Mesendoderm (in vitro differentiated cells): ENCODE measurements at regions not wholly inside any gene's neighbourhood (a gene's known extent, or its start where the extent isn't known, plus 50 kb on each side); places are given as distances from the start of the nearest gene placed in this dataset.

Source experiments
- DNase-seq: peaks from one replicate; pipeline ENCODE4 v3.0.0; 2013
- H2AK5ac ChIP-seq: 2 replicates; pipeline ENCODE4 v1.6.1; 2013; ENCODE audit warnings: low read length, inconsistent platforms
- H2BK120ac ChIP-seq: 2 replicates; pipeline ENCODE4 v1.6.1; 2013; ENCODE audit warnings: low read depth, mild to moderate bottlenecking, low read length, moderate library complexity, mixed read lengths
- H2BK15ac ChIP-seq: replicated peaks from 2 replicates; pipeline ENCODE4 v1.6.1; 2013; ENCODE audit warnings: low read depth, mild to moderate bottlenecking, moderate library complexity
- H2BK5ac ChIP-seq: 2 replicates; pipeline ENCODE4 v1.6.1; 2013; ENCODE audit warnings: low read length, inconsistent platforms
- H3K18ac ChIP-seq: 2 replicates; pipeline ENCODE4 v1.6.1; 2013; ENCODE audit warnings: mild to moderate bottlenecking, low read length, mixed read lengths
- H3K23ac ChIP-seq: one replicate; pipeline ENCODE4 v1.6.1; 2013; ENCODE audit warnings: low read length
- H3K27ac ChIP-seq: 2 replicates; pipeline ENCODE4 v1.5.1; 2013; ENCODE audit warnings: low read depth, mild to moderate bottlenecking, inconsistent platforms, low read length, moderate library complexity
- H3K27me3 ChIP-seq: 2 replicates; pipeline ENCODE4 v1.6.1; 2013; ENCODE audit warnings: low read length, control low read depth, mild to moderate bottlenecking, inconsistent platforms; ENCODE audit not compliant: insufficient read depth, poor library complexity
- H3K36me3 ChIP-seq: 2 replicates; pipeline ENCODE4 v1.6.1; 2013; ENCODE audit warnings: low read length, inconsistent platforms; ENCODE audit not compliant: control insufficient read depth, insufficient read depth
- H3K4ac ChIP-seq: one replicate; pipeline ENCODE4 v1.6.1; 2013; ENCODE audit warnings: low read depth, mild to moderate bottlenecking, low read length, moderate library complexity
- H3K4me1 ChIP-seq: 2 replicates; pipeline ENCODE4 v1.6.1; 2013; ENCODE audit warnings: low read depth, low read length, inconsistent platforms; ENCODE audit not compliant: control insufficient read depth
- H3K4me2 ChIP-seq: 2 replicates; pipeline ENCODE4 v1.6.1; 2013; ENCODE audit warnings: low read length
- H3K4me3 ChIP-seq: 2 replicates; pipeline ENCODE4 v1.5.1; 2013; ENCODE audit warnings: mild to moderate bottlenecking, low read length
- H3K56ac ChIP-seq: one replicate; pipeline ENCODE4 v1.6.1; 2013; ENCODE audit warnings: low read length
- H3K79me1 ChIP-seq: 2 replicates; pipeline ENCODE4 v1.6.1; 2013; ENCODE audit warnings: low read length, inconsistent platforms
- H3K79me2 ChIP-seq: 2 replicates; pipeline ENCODE4 v1.6.1; 2013; ENCODE audit warnings: mild to moderate bottlenecking, low read length; ENCODE audit not compliant: control insufficient read depth, insufficient read depth
- H3K9ac ChIP-seq: 2 replicates; pipeline ENCODE4 v1.6.1; 2013; ENCODE audit warnings: low read length, inconsistent platforms
- H4K5ac ChIP-seq: one replicate; pipeline ENCODE4 v1.6.1; 2013; ENCODE audit warnings: low read length
- H4K8ac ChIP-seq: one replicate; pipeline ENCODE4 v1.6.1; 2013; ENCODE audit warnings: low read depth, mild to moderate bottlenecking, control low read depth, low read length, moderate library complexity
- WGBS: extraction: QIAGEN DNeasy Blood & Tissue Kit; methylation state at CpG from one replicate; pipeline ENCODE4 v1.1.7; 2013; ENCODE audit warnings: low lambda C conversion rate, missing lambda C conversion rate; ENCODE audit not compliant: insufficient coverage; ENCODE audit errors: extremely low coverage; 5-methylcytosine and 5-hydroxymethylcytosine counted together

DNA sequence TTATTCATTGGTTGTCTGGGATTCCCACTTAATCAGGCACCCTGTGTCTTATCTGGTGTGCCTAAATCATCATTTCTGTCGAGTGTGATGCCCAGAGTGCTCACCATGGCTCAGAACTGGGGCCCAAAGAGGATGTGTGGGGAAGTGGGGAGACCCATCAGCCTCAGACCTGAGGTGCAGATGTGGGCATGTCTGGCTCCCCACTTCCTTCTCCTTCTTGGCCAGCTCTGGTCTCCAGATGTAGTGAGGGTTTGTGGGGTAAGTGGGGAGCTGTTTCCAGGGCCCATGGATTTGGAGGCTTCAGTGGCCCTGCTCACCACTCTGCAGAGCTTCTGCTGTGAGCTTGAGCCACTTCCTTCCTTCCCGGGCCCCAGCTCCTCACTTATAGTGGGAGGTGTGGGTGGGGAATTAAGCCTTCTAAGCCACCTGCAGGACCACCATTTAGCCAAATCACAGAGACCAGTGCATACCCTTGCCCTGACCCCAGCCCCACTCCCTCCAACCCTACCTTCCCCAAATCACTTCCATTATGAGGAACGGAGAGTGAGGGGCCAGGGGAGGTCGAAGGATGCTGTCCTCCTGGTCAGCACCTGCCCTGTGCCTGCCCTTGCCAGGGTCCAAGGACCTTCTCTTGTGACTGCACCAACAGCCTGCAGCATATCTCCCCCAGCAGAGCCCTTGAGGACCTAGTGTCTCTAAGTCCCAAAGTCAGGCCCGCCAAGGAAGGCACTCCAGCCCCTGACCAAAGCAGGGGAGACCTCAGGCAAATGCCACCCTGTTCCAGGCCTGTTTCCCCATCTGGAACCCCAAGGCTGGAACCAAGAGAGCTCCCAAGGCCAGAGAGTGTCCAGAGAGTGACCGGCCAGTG, 278.2 kb upstream of the RTL1 start:
- H3K79me1 ChIP-seq, result no peaks in the 10 kb centered on the region
- no peak overlapping the region for H3K4ac ChIP-seq
- peak overlapping the region; percentile 15 for H2AK5ac ChIP-seq
- H3K79me2 ChIP-seq, result no peaks in the 10 kb centered on the region
- no peak overlapping the region for H2BK120ac ChIP-seq
- no peak overlapping the region for H3K9ac ChIP-seq
- no peak overlapping the region for H4K8ac ChIP-seq
- DNase-seq, result no peak
- H3K4me3 ChIP-seq, result no peak overlapping the region
- no peak overlapping the region for H4K5ac ChIP-seq
- no peak overlapping the region for H3K27ac ChIP-seq
- peak overlapping the region; percentile 3 for H3K56ac ChIP-seq
- H3K4me2 ChIP-seq, result no peak overlapping the region
- H3K23ac ChIP-seq, result no peak overlapping the region
- WGBS, result no CpG with 5 or more reads among the region's 6 CpGs
- H3K36me3 ChIP-seq, result no peaks in the 10 kb centered on the region
- H2BK5ac ChIP-seq, result no peak overlapping the region
- H3K27me3 ChIP-seq, result no peaks in the 10 kb centered on the region
- no peaks in the 10 kb centered on the region for H3K4me1 ChIP-seq
- no peak overlapping the region for H3K18ac ChIP-seq
- H2BK15ac ChIP-seq, result no peak overlapping the region

DNA sequence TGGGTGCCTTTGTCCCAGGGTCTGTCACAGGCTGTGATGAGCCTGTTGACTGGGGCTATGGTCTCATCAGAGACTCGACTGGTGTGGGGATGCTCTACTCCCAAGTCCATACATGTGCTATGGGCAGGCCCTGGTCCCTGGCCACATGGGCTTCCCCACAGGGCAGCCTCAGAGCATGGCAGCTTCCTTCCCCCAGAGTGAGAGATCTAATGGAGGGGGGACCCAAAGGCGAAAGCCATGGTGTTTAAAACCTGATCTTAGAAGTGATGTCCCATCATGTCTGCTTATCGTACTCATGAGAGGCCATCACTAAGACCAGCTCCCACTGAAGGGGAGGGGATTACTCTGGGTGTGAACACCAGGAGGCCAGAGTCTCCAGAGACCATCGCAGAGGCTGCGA, 279.0 kb upstream of the RTL1 start:
- no peak for DNase-seq
- no peaks in the 10 kb centered on the region for H3K36me3 ChIP-seq
- no peak overlapping the region for H4K8ac ChIP-seq
- H2BK15ac ChIP-seq, result no peak overlapping the region
- no peak overlapping the region for H3K9ac ChIP-seq
- H4K5ac ChIP-seq, result peak overlapping the region; percentile 21
- H2AK5ac ChIP-seq, result peak overlapping the region; percentile 68
- no peaks in the 10 kb centered on the region for H3K79me1 ChIP-seq
- WGBS, result no CpG with 5 or more reads among the region's 5 CpGs
- no peak overlapping the region for H3K18ac ChIP-seq
- H3K4ac ChIP-seq, result peak overlapping the region; percentile 44
- H3K56ac ChIP-seq, result peak overlapping the region; percentile 82
- no peaks in the 10 kb centered on the region for H3K27me3 ChIP-seq
- H3K23ac ChIP-seq, result no peak overlapping the region
- no peak overlapping the region for H2BK120ac ChIP-seq
- no peak overlapping the region for H3K4me3 ChIP-seq
- H3K27ac ChIP-seq, result no peak overlapping the region
- H3K4me1 ChIP-seq, result peaks cover 2% of the 10 kb centered on the region
- H3K4me2 ChIP-seq, result no peak overlapping the region
- H2BK5ac ChIP-seq, result peak overlapping the region; percentile 3
- H3K79me2 ChIP-seq, result no peaks in the 10 kb centered on the region

DNA sequence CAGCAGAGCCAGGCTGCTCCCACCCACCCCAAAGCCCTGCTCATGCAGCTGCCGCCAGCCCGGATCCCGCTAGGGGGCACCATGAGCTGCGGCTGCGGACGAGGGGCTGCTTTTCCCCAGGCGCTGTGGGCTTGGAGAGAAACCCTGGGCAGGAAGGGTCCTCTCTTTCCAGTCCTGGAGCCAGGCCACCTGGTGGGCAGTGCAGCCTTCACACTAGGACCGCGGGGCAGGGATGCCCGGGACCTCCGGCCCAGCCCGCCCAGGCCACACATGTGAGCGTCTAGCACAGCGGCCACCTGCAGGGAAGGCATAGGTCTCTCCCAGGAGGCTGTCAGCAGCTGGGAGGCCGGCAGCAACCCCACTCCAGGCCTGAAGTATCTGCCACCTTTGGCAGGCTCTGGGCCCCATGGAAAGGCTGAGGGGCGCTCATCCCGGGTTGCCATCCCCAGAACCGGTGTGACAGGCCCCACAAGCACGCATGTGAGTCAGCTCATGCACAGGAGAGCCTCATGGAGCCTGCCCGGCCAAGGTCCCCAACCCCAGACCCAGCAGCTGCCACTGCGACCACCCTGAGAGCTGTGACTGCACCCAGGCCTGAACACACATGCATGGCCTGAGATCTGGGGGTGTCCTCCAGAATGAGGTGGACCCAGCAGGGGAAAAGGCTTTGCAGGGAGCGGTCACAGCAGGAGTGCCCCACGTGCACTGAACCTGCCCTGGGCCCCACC, 280.0 kb upstream of the RTL1 start:
- Histone ChIP-seq H2BK120ac (no peak overlapping the region), H4K8ac (no peak overlapping the region), H3K79me1 (no peaks in the 10 kb centered on the region), H3K27ac (no peak overlapping the region), H3K23ac (no peak overlapping the region), H3K18ac (peak overlapping the region; percentile 25), H3K4ac (peak overlapping the region; percentile 39), H4K5ac (no peak overlapping the region), H2AK5ac (peak overlapping the region; percentile 5), H2BK5ac (peak overlapping the region; percentile 40), H3K36me3 (no peaks in the 10 kb centered on the region), H3K4me2 (no peak overlapping the region), H3K27me3 (no peaks in the 10 kb centered on the region), H3K4me3 (no peak overlapping the region), H3K4me1 (peaks cover 2% of the 10 kb centered on the region), H3K56ac (peak overlapping the region; percentile 82), H3K79me2 (no peaks in the 10 kb centered on the region), H3K9ac (peak overlapping the region; percentile 30), H2BK15ac (no peak overlapping the region)
- no CpG with 5 or more reads among the region's 23 CpGs for WGBS
- peak; percentile 86 for DNase-seq

DNA sequence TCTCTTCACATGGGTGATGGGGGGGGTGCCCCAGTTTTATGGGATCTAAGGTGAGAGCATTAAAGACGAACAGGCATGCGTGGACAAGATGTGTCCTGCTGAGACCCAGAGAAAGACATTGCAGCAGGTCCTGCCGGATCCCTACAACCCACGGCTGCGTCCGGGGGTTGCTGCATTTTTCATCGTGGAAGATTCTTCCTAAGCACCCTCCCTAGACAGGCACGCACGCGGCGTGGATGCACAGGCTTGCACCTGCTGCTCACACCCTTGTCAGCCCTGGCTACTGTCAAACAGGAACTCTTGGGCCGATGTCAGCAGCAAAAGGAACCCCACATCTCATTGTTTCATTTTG, 280.6 kb upstream of the RTL1 start:
- Histone ChIP-seq H3K4me3 (no peak overlapping the region), H3K79me1 (no peaks in the 10 kb centered on the region), H3K36me3 (no peaks in the 10 kb centered on the region), H2BK15ac (no peak overlapping the region), H3K27me3 (no peaks in the 10 kb centered on the region), H2AK5ac (peak overlapping the region; percentile 5), H3K23ac (no peak overlapping the region), H2BK120ac (no peak overlapping the region), H4K5ac (no peak overlapping the region), H3K9ac (no peak overlapping the region), H3K4ac (peak overlapping the region; percentile 22), H3K27ac (no peak overlapping the region), H4K8ac (no peak overlapping the region), H3K18ac (peak overlapping the region; percentile 25), H2BK5ac (no peak overlapping the region), H3K4me1 (peaks cover 2% of the 10 kb centered on the region), H3K79me2 (no peaks in the 10 kb centered on the region), H3K56ac (peak overlapping the region; percentile 45), H3K4me2 (no peak overlapping the region)
- DNase-seq, result no peak
- WGBS, result no CpG with 5 or more reads among the region's 12 CpGs

DNA sequence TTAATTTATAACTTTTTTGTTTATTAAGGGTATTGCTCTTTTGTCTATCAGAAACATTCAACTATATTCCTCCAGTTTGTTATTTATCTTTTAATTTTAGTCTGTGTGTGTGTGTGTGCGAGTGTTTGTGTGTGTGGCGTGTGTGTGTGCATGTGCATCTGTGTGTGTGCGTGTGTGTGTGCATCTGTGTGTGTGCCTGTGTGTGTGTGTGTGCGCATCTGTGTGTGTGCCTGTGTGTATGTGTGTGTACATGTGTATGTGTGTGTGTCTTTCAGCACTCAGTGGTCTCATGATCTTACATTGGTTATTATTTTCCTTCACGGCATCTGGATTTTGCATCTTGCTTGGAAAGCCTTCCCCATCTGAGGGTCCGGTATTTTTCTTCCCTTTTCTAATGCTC, 281.1 kb upstream of the RTL1 start:
- H2AK5ac ChIP-seq, result no peak overlapping the region
- H3K36me3 ChIP-seq, result no peaks in the 10 kb centered on the region
- H3K23ac ChIP-seq, result no peak overlapping the region
- no CpG with 5 or more reads among the region's 6 CpGs for WGBS
- no peaks in the 10 kb centered on the region for H3K79me2 ChIP-seq
- peaks cover 2% of the 10 kb centered on the region for H3K4me1 ChIP-seq
- H3K18ac ChIP-seq, result no peak overlapping the region
- H3K4me2 ChIP-seq, result no peak overlapping the region
- H3K9ac ChIP-seq, result no peak overlapping the region
- H3K4ac ChIP-seq, result no peak overlapping the region
- no peak overlapping the region for H2BK120ac ChIP-seq
- H4K8ac ChIP-seq, result no peak overlapping the region
- H2BK15ac ChIP-seq, result no peak overlapping the region
- H3K4me3 ChIP-seq, result no peak overlapping the region
- H3K79me1 ChIP-seq, result no peaks in the 10 kb centered on the region
- no peak overlapping the region for H4K5ac ChIP-seq
- H3K27me3 ChIP-seq, result no peaks in the 10 kb centered on the region
- peak overlapping the region; percentile 59 for H3K56ac ChIP-seq
- no peak overlapping the region for H3K27ac ChIP-seq
- H2BK5ac ChIP-seq, result no peak overlapping the region
- no peak for DNase-seq
